Chondrocyte (in vitro differentiated cells): ENCODE measurements at regions not wholly inside any gene's neighbourhood (a gene's known extent, or its start where the extent isn't known, plus 50 kb on each side); places are given as distances from the start of the nearest gene placed in this dataset.

Source experiments
- DNase-seq: peaks from one replicate; pipeline ENCODE4 v3.0.0; 2021; ENCODE audit warnings: mixed read lengths, low spot score
- H3K27ac Mint-ChIP-seq: one replicate; pipeline ENCODE4 v1.8.0; 2021; ENCODE audit warnings: mild to moderate bottlenecking, moderate library complexity, mixed read lengths; ENCODE audit not compliant: unreplicated experiment
- H3K27me3 Mint-ChIP-seq: 2 replicates; pipeline ENCODE4 v1.8.0; 2021; ENCODE audit warnings: low read depth, mixed read lengths
- H3K36me3 Mint-ChIP-seq: 2 replicates; pipeline ENCODE4 v1.8.0; 2021; ENCODE audit warnings: low read depth, mixed read lengths
- H3K4me1 Mint-ChIP-seq: 2 replicates; pipeline ENCODE4 v1.8.0; 2021; ENCODE audit warnings: low read depth, mild to moderate bottlenecking, mixed read lengths
- H3K4me3 Mint-ChIP-seq: one replicate; pipeline ENCODE4 v1.8.0; 2021; ENCODE audit warnings: mild to moderate bottlenecking, moderate library complexity, mixed read lengths; ENCODE audit not compliant: unreplicated experiment
- H3K9me3 Mint-ChIP-seq: 2 replicates; pipeline ENCODE4 v1.8.0; 2021; ENCODE audit warnings: low read depth, mixed read lengths
- TF ChIP-seq, protein P1 (sequence below): fragments of 200-600 bp; sonication (generic); IDR thresholded peaks from 2 replicates; pipeline ENCODE4 v1.5.0; 2021; ENCODE audit warnings: antibody characterized with exemption, mild to moderate bottlenecking, moderate library complexity

DNA sequence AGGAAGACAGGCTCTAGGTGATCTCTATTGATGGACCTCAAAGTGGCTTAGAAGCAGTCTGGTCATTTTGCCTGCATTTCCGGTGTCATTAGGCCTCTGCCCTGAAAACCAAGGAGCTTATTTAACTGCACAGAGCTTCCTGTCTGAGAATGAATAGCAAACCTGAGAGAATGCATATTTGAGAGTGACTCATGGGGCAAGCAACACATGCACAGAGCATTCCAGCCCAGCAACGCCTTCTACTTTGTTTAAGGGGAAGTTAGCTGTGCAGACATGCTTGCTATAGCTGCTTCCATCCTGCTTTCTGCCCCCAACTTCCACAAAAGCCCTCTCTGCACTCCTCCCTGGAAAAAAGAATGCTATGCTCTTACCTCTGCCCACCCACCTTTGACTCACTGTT, 232.8 kb downstream of the GRB14 start:
- peak overlapping the region; percentile 65 for H3K27ac Mint-ChIP-seq
- TF ChIP-seq, protein P1, sequence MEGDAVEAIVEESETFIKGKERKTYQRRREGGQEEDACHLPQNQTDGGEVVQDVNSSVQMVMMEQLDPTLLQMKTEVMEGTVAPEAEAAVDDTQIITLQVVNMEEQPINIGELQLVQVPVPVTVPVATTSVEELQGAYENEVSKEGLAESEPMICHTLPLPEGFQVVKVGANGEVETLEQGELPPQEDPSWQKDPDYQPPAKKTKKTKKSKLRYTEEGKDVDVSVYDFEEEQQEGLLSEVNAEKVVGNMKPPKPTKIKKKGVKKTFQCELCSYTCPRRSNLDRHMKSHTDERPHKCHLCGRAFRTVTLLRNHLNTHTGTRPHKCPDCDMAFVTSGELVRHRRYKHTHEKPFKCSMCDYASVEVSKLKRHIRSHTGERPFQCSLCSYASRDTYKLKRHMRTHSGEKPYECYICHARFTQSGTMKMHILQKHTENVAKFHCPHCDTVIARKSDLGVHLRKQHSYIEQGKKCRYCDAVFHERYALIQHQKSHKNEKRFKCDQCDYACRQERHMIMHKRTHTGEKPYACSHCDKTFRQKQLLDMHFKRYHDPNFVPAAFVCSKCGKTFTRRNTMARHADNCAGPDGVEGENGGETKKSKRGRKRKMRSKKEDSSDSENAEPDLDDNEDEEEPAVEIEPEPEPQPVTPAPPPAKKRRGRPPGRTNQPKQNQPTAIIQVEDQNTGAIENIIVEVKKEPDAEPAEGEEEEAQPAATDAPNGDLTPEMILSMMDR: no peak

GRCh38 chr2:164386231-164386630, 235.1 kb downstream of the GRB14 start:
- Mint-ChIP-seq H3K27ac (no peak overlapping the region), H3K4me1 (peaks cover 32% of the 10 kb centered on the region), H3K4me3 (no peak overlapping the region), H3K9me3 (no peaks in the 10 kb centered on the region), H3K27me3 (no peaks in the 10 kb centered on the region), H3K36me3 (no peaks in the 10 kb centered on the region)
- no peak for DNase-seq
- TF ChIP-seq, protein P1: no peak

More for the DNA sequence above, 232.8 kb downstream of the GRB14 start:
- H3K36me3 Mint-ChIP-seq: no peaks in the 10 kb centered on the region
- no peak for DNase-seq
- no peaks in the 10 kb centered on the region for H3K27me3 Mint-ChIP-seq
- H3K4me3 Mint-ChIP-seq: peak overlapping the region; percentile 18
- peaks cover 32% of the 10 kb centered on the region for H3K4me1 Mint-ChIP-seq
- H3K9me3 Mint-ChIP-seq: no peaks in the 10 kb centered on the region

GRCh38 chr2:164384434-164384833, 236.8 kb downstream of the GRB14 start:
- Mint-ChIP-seq H3K36me3 (no peaks in the 10 kb centered on the region), H3K4me3 (no peak overlapping the region), H3K27me3 (no peaks in the 10 kb centered on the region), H3K4me1 (peaks cover 31% of the 10 kb centered on the region), H3K27ac (no peak overlapping the region), H3K9me3 (no peaks in the 10 kb centered on the region)
- TF ChIP-seq, protein P1: no peak
- no peak for DNase-seq

- TF ChIP-seq, protein P1: no peak
- peaks cover 24% of the 10 kb centered on the region for H3K4me1 Mint-ChIP-seq
- no peaks in the 10 kb centered on the region for H3K27me3 Mint-ChIP-seq
- H3K4me3 Mint-ChIP-seq: no peak overlapping the region
- H3K27ac Mint-ChIP-seq: no peak overlapping the region
- DNase-seq: no peak
- H3K9me3 Mint-ChIP-seq: peaks cover 7% of the 10 kb centered on the region
- no peaks in the 10 kb centered on the region for H3K36me3 Mint-ChIP-seq
Measured at GRCh38 chr2:164371916-164372315, 249.4 kb downstream of the GRB14 start.

DNA sequence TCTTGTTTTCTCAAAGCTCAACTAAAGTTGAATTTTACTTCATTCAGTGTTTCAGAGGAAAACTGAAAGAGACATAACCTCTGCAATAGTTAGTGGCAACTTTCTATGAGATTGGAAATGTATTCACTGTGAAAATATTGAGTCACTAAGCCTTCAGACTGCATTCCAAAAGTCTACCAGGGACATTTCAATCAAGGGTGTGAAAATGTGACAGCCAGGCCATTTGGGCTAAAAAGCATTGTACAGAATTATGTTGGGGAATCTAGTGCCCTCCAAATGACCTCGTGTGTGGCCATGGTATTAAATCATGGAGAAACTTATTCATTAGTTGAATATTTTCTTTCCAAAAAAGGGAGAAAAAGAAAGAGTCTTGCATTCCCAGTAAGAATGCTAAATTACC, 251.9 kb downstream of the GRB14 start:
- peaks cover 7% of the 10 kb centered on the region for H3K9me3 Mint-ChIP-seq
- no peaks in the 10 kb centered on the region for H3K27me3 Mint-ChIP-seq
- DNase-seq: no peak
- H3K4me3 Mint-ChIP-seq: no peak overlapping the region
- peaks cover 24% of the 10 kb centered on the region for H3K4me1 Mint-ChIP-seq
- TF ChIP-seq, protein P1: no peak
- H3K36me3 Mint-ChIP-seq: no peaks in the 10 kb centered on the region
- H3K27ac Mint-ChIP-seq: peak overlapping the region; percentile 78
